ENCODE measurements at regions not wholly inside any gene's neighbourhood (a gene's known extent, or its start where the extent isn't known, plus 50 kb on each side); places are given as distances from the start of the nearest gene placed in this dataset.

DNA sequence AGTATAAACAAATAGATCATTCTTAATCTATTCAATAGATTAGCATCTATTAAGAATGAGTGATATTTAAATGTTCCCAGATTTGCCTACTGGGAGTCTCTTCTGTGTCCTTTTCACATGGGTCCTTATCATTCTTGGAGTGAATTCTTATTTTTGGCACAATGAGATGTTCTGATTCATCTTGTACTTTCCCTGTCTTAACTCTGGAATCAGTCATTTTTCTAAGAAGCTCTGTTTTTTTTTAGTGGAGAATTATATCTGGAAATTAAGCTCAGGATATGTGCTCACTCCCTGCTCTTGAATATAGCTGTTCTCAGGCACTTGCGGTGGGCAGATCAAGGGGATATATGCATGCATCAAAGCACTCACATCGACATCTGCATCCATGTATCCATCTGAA is 625.3 kb upstream of the HS3ST1 start:
- H3K27ac ChIP-seq (ENCODE audit: low read depth in 1 of 2, low read length in 1 of 2): no peak overlapping the region
- no peaks in the 10 kb centered on the region for H3K36me3 ChIP-seq (ENCODE audit: control insufficient read depth in 2 of 2, insufficient read depth in 2 of 2, low read length in 1 of 2)
- DNase-seq (ENCODE audit: low read depth in 6 of 9, low spot score in 9 of 9): no peak
- no peak overlapping the region for H3K4me3 ChIP-seq (ENCODE audit: low read length in 2 of 2)
- H3K27me3 ChIP-seq (ENCODE audit: control insufficient read depth in 2 of 2, insufficient read depth in 1 of 2, low read length in 1 of 2): no peaks in the 10 kb centered on the region
- H3K9me3 ChIP-seq (ENCODE audit: control insufficient read depth in 2 of 2, insufficient read depth in 1 of 2, low read length in 1 of 2): peaks cover 2 to 6% of the 10 kb centered on the region in 2 donors
- no peaks in the 10 kb centered on the region for H3K4me1 ChIP-seq (ENCODE audit: control insufficient read depth in 2 of 2, insufficient read depth in 2 of 2, low read length in 2 of 2)
- WGBS: 91% methylated on average over 2 of the region's 2 CpGs

DNA sequence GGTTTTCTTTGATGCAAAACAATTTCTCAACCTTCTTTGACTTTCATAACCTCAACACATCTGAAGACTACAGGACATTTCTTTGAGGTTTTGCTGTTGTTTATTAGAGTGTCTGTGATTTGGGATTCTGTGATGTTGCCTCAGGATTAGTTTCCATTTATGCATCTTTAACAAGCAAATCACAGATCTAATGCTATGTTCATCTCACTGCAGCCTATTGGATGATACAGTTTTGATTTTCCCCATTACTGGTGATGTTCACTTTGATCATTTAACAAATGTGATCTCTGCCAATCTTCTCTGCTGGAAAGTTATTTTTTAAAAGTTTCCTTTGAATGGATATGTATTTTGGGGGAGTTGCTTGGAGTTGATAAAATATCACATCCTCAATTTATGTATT is 624.9 kb upstream of the HS3ST1 start:
- H3K27me3 ChIP-seq (ENCODE audit: control insufficient read depth in 2 of 2, insufficient read depth in 1 of 2, low read length in 1 of 2): no peaks in the 10 kb centered on the region
- no peak for DNase-seq (ENCODE audit: low read depth in 6 of 9, low spot score in 9 of 9)
- H3K4me1 ChIP-seq (ENCODE audit: control insufficient read depth in 2 of 2, insufficient read depth in 2 of 2, low read length in 2 of 2): no peaks in the 10 kb centered on the region
- no peak overlapping the region for H3K4me3 ChIP-seq (ENCODE audit: low read length in 2 of 2)
- no peak overlapping the region for H3K27ac ChIP-seq (ENCODE audit: low read depth in 1 of 2, low read length in 1 of 2)
- no peaks in the 10 kb centered on the region for H3K36me3 ChIP-seq (ENCODE audit: control insufficient read depth in 2 of 2, insufficient read depth in 2 of 2, low read length in 1 of 2)
- peaks cover 2 to 6% of the 10 kb centered on the region in 2 donors for H3K9me3 ChIP-seq (ENCODE audit: control insufficient read depth in 2 of 2, insufficient read depth in 1 of 2, low read length in 1 of 2)

DNA sequence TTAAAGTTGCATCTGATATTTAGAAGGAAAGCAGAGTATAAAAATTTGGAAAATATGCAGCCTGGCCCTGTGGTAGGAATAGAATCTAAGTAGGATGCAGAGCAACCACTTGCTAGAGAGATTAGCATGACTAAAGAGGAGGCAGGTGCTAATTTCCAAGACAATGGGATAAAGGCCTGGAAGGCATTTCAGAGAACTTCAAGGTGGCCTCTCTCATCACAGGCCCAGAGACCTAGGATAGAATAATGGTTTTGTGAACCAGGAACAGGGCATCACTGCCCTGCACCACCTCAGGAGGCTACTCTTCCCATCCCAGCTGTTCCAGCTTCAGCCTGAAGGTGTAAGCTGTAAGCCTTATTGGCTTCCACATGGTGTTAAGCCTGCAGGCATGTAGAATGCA is 621.7 kb upstream of the HS3ST1 start:
- Histone ChIP-seq H3K4me3 (ENCODE audit: low read length in 2 of 2) (no peak overlapping the region), H3K27me3 (ENCODE audit: control insufficient read depth in 2 of 2, insufficient read depth in 1 of 2, low read length in 1 of 2) (no peaks in the 10 kb centered on the region), H3K27ac (ENCODE audit: low read depth in 1 of 2, low read length in 1 of 2) (no peak overlapping the region), H3K4me1 (ENCODE audit: control insufficient read depth in 2 of 2, insufficient read depth in 2 of 2, low read length in 2 of 2) (no peaks in the 10 kb centered on the region), H3K9me3 (ENCODE audit: control insufficient read depth in 2 of 2, insufficient read depth in 1 of 2, low read length in 1 of 2) (peaks cover 2 to 6% of the 10 kb centered on the region in 2 donors), H3K36me3 (ENCODE audit: control insufficient read depth in 2 of 2, insufficient read depth in 2 of 2, low read length in 1 of 2) (no peaks in the 10 kb centered on the region)
- no peak for DNase-seq (ENCODE audit: low read depth in 6 of 9, low spot score in 9 of 9)

DNA sequence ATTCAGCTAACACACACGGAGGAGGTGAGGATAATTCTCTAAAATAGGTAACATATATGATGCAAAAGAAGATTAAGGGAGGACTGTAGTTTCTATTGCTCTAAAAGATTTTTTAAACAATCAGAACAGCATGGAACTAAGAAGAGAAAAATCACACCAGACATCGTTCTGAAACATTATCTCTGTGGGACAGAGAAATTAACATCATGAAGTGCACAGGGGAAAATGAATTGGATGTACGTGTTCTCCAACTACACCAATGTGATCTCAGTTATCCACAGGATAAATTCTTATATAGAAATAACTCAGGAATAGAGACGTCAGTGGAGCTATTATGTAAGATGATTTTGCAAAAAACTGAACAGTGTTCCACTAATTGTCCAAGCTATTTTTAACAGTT is 614.1 kb upstream of the HS3ST1 start:
- H3K36me3 ChIP-seq (ENCODE audit: control insufficient read depth in 2 of 2, insufficient read depth in 2 of 2, low read length in 1 of 2): no peaks in the 10 kb centered on the region
- WGBS: 95% methylated on average over 4 of the region's 4 CpGs

DNA sequence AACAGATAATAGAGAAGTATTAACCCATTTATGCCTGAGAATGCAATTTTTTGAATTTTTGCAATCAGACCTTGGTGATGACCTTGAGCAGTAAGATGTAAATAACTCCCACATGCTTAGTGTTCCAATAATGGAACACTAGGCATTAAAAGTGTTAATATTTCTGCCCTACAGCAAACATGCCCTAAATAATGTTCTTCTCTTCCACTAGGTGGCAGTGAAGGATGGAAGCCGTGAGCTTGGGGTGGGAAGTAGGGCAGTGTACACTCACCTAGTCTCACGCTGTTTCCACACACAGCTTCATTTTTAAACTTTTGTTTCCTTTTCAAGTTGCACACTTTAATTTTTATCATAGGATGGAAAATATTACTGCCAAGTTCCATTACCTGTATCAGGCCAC is 613.1 kb upstream of the HS3ST1 start:
- Histone ChIP-seq H3K4me1 (ENCODE audit: control insufficient read depth in 2 of 2, insufficient read depth in 2 of 2, low read length in 2 of 2) (no peaks in the 10 kb centered on the region), H3K27me3 (ENCODE audit: control insufficient read depth in 2 of 2, insufficient read depth in 1 of 2, low read length in 1 of 2) (no peaks in the 10 kb centered on the region), H3K9me3 (ENCODE audit: control insufficient read depth in 2 of 2, insufficient read depth in 1 of 2, low read length in 1 of 2) (peaks cover 1 to 9% of the 10 kb centered on the region in 2 donors), H3K36me3 (ENCODE audit: control insufficient read depth in 2 of 2, insufficient read depth in 2 of 2, low read length in 1 of 2) (no peaks in the 10 kb centered on the region), H3K4me3 (ENCODE audit: low read length in 2 of 2) (no peak overlapping the region), H3K27ac (ENCODE audit: low read depth in 1 of 2, low read length in 1 of 2) (no peak overlapping the region)
- DNase-seq (ENCODE audit: low read depth in 6 of 9, low spot score in 9 of 9): no peak
- 31% methylated on average over 2 of the region's 2 CpGs for WGBS

More for the DNA sequence above, 614.1 kb upstream of the HS3ST1 start:
- DNase-seq (ENCODE audit: low read depth in 6 of 9, low spot score in 9 of 9): no peak
- peaks cover 1 to 7% of the 10 kb centered on the region in 2 donors for H3K9me3 ChIP-seq (ENCODE audit: control insufficient read depth in 2 of 2, insufficient read depth in 1 of 2, low read length in 1 of 2)
- no peak overlapping the region for H3K27ac ChIP-seq (ENCODE audit: low read depth in 1 of 2, low read length in 1 of 2)
- no peaks in the 10 kb centered on the region for H3K4me1 ChIP-seq (ENCODE audit: control insufficient read depth in 2 of 2, insufficient read depth in 2 of 2, low read length in 2 of 2)
- no peaks in the 10 kb centered on the region for H3K27me3 ChIP-seq (ENCODE audit: control insufficient read depth in 2 of 2, insufficient read depth in 1 of 2, low read length in 1 of 2)
- H3K4me3 ChIP-seq (ENCODE audit: low read length in 2 of 2): no peak overlapping the region

DNA sequence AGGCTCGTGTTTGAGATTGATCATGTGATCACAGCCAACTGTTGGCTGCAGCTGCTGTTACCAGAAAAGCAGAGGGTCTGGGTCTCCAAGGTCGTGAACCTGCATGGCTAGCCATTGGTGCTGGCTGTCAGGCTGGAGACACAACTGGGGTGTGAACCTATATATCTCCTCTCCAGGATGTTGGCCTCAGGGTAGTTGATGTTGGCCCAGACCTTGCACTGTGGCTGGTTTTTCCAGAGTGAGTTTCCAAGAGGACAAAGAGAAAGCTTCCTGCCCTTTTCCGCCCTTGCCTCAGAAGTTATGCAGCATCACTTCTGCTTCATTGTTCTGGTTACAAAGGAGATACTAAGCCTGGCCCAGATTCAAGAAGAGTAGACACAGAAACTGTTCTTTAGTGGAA is 607.8 kb upstream of the HS3ST1 start:
- WGBS: 88% methylated on average over 3 of the region's 3 CpGs
- no peaks in the 10 kb centered on the region for H3K4me1 ChIP-seq (ENCODE audit: control insufficient read depth in 2 of 2, insufficient read depth in 2 of 2, low read length in 2 of 2)
- H3K9me3 ChIP-seq (ENCODE audit: control insufficient read depth in 2 of 2, insufficient read depth in 1 of 2, low read length in 1 of 2): peaks cover 1 to 9% of the 10 kb centered on the region in 2 donors

DNA sequence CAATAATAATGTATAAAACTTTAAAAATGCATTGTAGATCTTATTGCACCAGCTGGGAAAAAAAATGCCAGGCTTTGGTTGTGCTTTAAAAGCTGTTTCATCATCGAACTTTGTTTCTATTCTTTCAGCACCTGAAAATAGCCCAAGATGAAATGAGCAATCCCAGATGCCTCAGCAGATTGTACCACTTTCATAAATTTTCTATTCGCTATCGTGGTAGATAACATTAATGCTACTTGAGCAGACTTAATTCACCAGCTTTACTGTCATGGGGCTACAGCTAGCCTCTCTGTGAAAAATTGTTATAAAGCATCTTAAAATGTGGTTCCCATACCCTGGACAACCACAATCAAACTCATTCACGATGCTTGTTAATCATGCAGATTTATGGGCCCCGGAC is 599.6 kb upstream of the HS3ST1 start:
- Histone ChIP-seq H3K27me3 (ENCODE audit: control insufficient read depth in 2 of 2, insufficient read depth in 1 of 2, low read length in 1 of 2) (no peaks in the 10 kb centered on the region), H3K4me1 (ENCODE audit: control insufficient read depth in 2 of 2, insufficient read depth in 2 of 2, low read length in 2 of 2) (no peaks in the 10 kb centered on the region), H3K9me3 (ENCODE audit: control insufficient read depth in 2 of 2, insufficient read depth in 1 of 2, low read length in 1 of 2) (no peaks in the 10 kb centered on the region), H3K36me3 (ENCODE audit: control insufficient read depth in 2 of 2, insufficient read depth in 2 of 2, low read length in 1 of 2) (no peaks in the 10 kb centered on the region), H3K4me3 (ENCODE audit: low read length in 2 of 2) (no peak overlapping the region), H3K27ac (ENCODE audit: low read depth in 1 of 2, low read length in 1 of 2) (no peak overlapping the region)
- no peak for DNase-seq (ENCODE audit: low read depth in 6 of 9, low spot score in 9 of 9)
- 93% methylated on average over 5 of the region's 5 CpGs for WGBS

More for the DNA sequence above, 607.8 kb upstream of the HS3ST1 start:
- no peaks in the 10 kb centered on the region for H3K27me3 ChIP-seq (ENCODE audit: control insufficient read depth in 2 of 2, insufficient read depth in 1 of 2, low read length in 1 of 2)
- H3K36me3 ChIP-seq (ENCODE audit: control insufficient read depth in 2 of 2, insufficient read depth in 2 of 2, low read length in 1 of 2): no peaks in the 10 kb centered on the region
- no peak overlapping the region for H3K4me3 ChIP-seq (ENCODE audit: low read length in 2 of 2)
- no peak for DNase-seq (ENCODE audit: low read depth in 6 of 9, low spot score in 9 of 9)
- no peak overlapping the region for H3K27ac ChIP-seq (ENCODE audit: low read depth in 1 of 2, low read length in 1 of 2)

DNA sequence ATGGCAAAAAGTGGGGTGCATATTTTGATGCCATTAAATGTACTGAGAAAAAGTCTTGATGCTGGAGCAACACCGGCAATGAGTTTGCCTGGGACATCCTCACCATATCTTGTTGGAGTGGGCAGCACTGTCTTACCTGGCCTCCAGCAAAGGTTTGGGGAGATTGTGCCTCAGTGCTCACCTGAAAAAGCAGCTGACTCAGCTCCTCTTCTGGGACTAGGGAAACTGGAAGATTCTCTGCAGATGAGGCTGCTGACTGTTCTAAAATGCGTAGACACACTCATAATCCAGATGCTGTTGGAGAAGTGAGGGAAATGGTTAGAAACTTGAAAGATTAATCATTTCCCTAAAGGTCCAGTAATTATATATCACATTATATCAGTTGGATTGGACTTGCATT is 593.7 kb upstream of the HS3ST1 start:
- no peak for DNase-seq (ENCODE audit: low read depth in 6 of 9, low spot score in 9 of 9)
- Histone ChIP-seq H3K36me3 (ENCODE audit: control insufficient read depth in 2 of 2, insufficient read depth in 2 of 2, low read length in 1 of 2) (no peaks in the 10 kb centered on the region), H3K27ac (ENCODE audit: low read depth in 1 of 2, low read length in 1 of 2) (no peak overlapping the region), H3K9me3 (ENCODE audit: control insufficient read depth in 2 of 2, insufficient read depth in 1 of 2, low read length in 1 of 2) (no peaks in the 10 kb centered on the region), H3K27me3 (ENCODE audit: control insufficient read depth in 2 of 2, insufficient read depth in 1 of 2, low read length in 1 of 2) (no peaks in the 10 kb centered on the region), H3K4me1 (ENCODE audit: control insufficient read depth in 2 of 2, insufficient read depth in 2 of 2, low read length in 2 of 2) (no peaks in the 10 kb centered on the region), H3K4me3 (ENCODE audit: low read length in 2 of 2) (no peak overlapping the region)
- 100% methylated on average over 2 of the region's 2 CpGs for WGBS

DNA sequence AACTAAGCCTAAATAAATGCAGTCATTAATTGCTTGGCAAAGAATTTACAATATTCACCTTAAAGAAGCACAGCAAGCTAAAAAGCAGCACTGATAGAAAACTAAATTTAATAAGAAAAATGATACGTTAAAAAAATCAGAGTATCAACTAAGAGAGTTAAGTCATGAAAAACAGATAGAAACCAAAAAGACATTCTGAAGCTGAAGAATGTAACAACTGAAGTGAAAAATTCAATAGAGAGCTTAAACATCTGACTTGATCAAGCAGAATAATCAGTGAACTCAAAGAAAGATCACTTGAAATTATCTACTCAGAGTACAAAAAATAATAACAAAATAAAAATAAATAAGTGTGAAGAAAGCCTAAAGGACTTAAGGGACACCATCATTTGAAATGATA is 588.0 kb upstream of the HS3ST1 start:
- no peak for DNase-seq (ENCODE audit: low read depth in 6 of 9, low spot score in 9 of 9)
- no peaks in the 10 kb centered on the region for H3K27me3 ChIP-seq (ENCODE audit: control insufficient read depth in 2 of 2, insufficient read depth in 1 of 2, low read length in 1 of 2)
- H3K4me1 ChIP-seq (ENCODE audit: control insufficient read depth in 2 of 2, insufficient read depth in 2 of 2, low read length in 2 of 2): no peaks in the 10 kb centered on the region
- H3K27ac ChIP-seq (ENCODE audit: low read depth in 1 of 2, low read length in 1 of 2): no peak overlapping the region
- no peak overlapping the region for H3K4me3 ChIP-seq (ENCODE audit: low read length in 2 of 2)
- 98% methylated on average over 1 of the region's 1 CpG for WGBS
- H3K36me3 ChIP-seq (ENCODE audit: control insufficient read depth in 2 of 2, insufficient read depth in 2 of 2, low read length in 1 of 2): no peaks in the 10 kb centered on the region
- peaks cover 0 to 3% of the 10 kb centered on the region in 2 donors for H3K9me3 ChIP-seq (ENCODE audit: control insufficient read depth in 2 of 2, insufficient read depth in 1 of 2, low read length in 1 of 2)

DNA sequence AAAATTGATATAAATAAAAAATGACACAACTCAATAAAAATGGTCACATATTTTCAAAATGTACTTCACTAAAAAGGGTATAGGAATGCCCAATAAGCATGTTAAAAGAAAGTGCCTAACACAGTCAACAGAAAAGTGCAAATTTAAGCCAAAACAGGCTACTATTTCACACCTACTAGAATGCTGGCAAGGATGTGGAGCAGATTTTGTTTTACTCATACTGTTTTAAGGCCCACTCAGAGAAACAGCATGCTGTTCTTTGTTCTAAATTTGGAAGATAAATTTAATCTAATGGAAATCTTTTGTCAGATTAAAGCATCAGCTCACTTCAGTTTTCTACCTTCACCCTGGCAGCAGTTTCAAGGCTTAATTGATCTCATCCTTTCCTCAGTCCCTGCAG is 576.8 kb upstream of the HS3ST1 start:
- Histone ChIP-seq H3K4me3 (ENCODE audit: low read length in 2 of 2) (no peak overlapping the region), H3K27me3 (ENCODE audit: control insufficient read depth in 2 of 2, insufficient read depth in 1 of 2, low read length in 1 of 2) (no peaks in the 10 kb centered on the region), H3K4me1 (ENCODE audit: control insufficient read depth in 2 of 2, insufficient read depth in 2 of 2, low read length in 2 of 2) (no peaks in the 10 kb centered on the region), H3K36me3 (ENCODE audit: control insufficient read depth in 2 of 2, insufficient read depth in 2 of 2, low read length in 1 of 2) (no peaks in the 10 kb centered on the region), H3K27ac (ENCODE audit: low read depth in 1 of 2, low read length in 1 of 2) (no peak overlapping the region), H3K9me3 (ENCODE audit: control insufficient read depth in 2 of 2, insufficient read depth in 1 of 2, low read length in 1 of 2) (no peaks in the 10 kb centered on the region)
- no peak for DNase-seq (ENCODE audit: low read depth in 6 of 9, low spot score in 9 of 9)
